GM12872 (cell line): ENCODE measurements at regions not wholly inside any gene's neighbourhood (a gene's known extent, or its start where the extent isn't known, plus 50 kb on each side); places are given as distances from the start of the nearest gene placed in this dataset.

ENCODE experiments used
- CTCF ChIP-seq: IDR thresholded peaks from 3 replicates; pipeline ENCODE4 v1.5.1; 2011; ENCODE audit warnings: low read depth, mild to moderate bottlenecking, low read length, moderate library complexity; ENCODE audit not compliant: insufficient read depth

- no peak for TF ChIP-seq CTCF
Observed at GRCh38 chrX:39601231-39602177, 496.3 kb downstream of the BCOR start.

GRCh38 chrX:39602195-39602594, 495.6 kb downstream of the BCOR start:
- TF ChIP-seq CTCF: no peak

- no peak for TF ChIP-seq CTCF
Observed at GRCh38 chrX:39603230-39603629, 494.5 kb downstream of the BCOR start.

- TF ChIP-seq CTCF: no peak
Observed at GRCh38 chrX:39605183-39605582, 492.6 kb downstream of the BCOR start.

- no peak for TF ChIP-seq CTCF
Observed at GRCh38 chrX:39605866-39606265, 491.9 kb downstream of the BCOR start.

GRCh38 chrX:39609941-39610340, 487.8 kb downstream of the BCOR start:
- TF ChIP-seq CTCF: no peak

GRCh38 chrX:39611468-39611867, 486.3 kb downstream of the BCOR start:
- no peak for TF ChIP-seq CTCF
